Smooth muscle cell (in vitro differentiated cells): ENCODE measurements at regions not wholly inside any gene's neighbourhood (a gene's known extent, or its start where the extent isn't known, plus 50 kb on each side); places are given as distances from the start of the nearest gene placed in this dataset.

Experiments
- DNase-seq: peaks from one replicate; lab custom pipeline; 2025; ENCODE audit not compliant: unreplicated experiment; lab: John Stamatoyannopoulos, UW
- H2AFZ ChIP-seq: fragments of 200-600 bp; sonication (generic); 2 replicates; pipeline ENCODE4 v1.6.0; 2016; ENCODE audit warnings: antibody characterized with exemption, low read depth, mild to moderate bottlenecking
- H3F3A ChIP-seq: fragments of 200-600 bp; sonication (generic); 2 replicates; pipeline ENCODE4 v1.6.0; 2017; ENCODE audit warnings: antibody characterized with exemption, low read depth
- H3K27ac ChIP-seq: fragments of 200-600 bp; sonication (generic); 2 replicates; pipeline ENCODE4 v1.5.1; 2016; ENCODE audit warnings: low read depth, mild to moderate bottlenecking
- H3K27me3 ChIP-seq: fragments of 200-600 bp; sonication (generic); 2 replicates; pipeline ENCODE4 v1.6.1; 2016; ENCODE audit warnings: low read depth, mild to moderate bottlenecking
- H3K36me3 ChIP-seq: fragments of 200-600 bp; sonication (generic); 2 replicates; pipeline ENCODE4 v1.5.1; 2016; ENCODE audit warnings: low read depth
- H3K4me1 ChIP-seq: fragments of 200-600 bp; sonication (generic); 2 replicates; pipeline ENCODE4 v1.5.1; 2016; ENCODE audit warnings: low read depth
- H3K4me2 ChIP-seq: fragments of 200-600 bp; sonication (generic); 2 replicates; pipeline ENCODE4 v1.6.0; 2016; ENCODE audit warnings: mild to moderate bottlenecking
- H3K4me3 ChIP-seq: fragments of 200-600 bp; sonication (generic); 2 replicates; pipeline ENCODE4 v1.5.1; 2016; ENCODE audit warnings: mild to moderate bottlenecking
- H3K79me2 ChIP-seq: fragments of 200-600 bp; sonication (generic); 2 replicates; pipeline ENCODE4 v1.6.0; 2016; ENCODE audit warnings: low read depth, mild to moderate bottlenecking
- H3K9ac ChIP-seq: fragments of 200-600 bp; sonication (generic); 2 replicates; pipeline ENCODE4 v1.6.0; 2016; ENCODE audit warnings: low read depth
- H3K9me3 ChIP-seq: fragments of 200-600 bp; sonication (generic); replicated peaks from 2 replicates; pipeline ENCODE4 v1.5.1; 2016; ENCODE audit warnings: low read depth
- H4K20me1 ChIP-seq: fragments of 200-600 bp; sonication (generic); 2 replicates; pipeline ENCODE4 v1.6.0; 2016; ENCODE audit warnings: low read depth
- WGBS: methylation state at CpG from one replicate; pipeline ENCODE4 v1.1.7; 2016; ENCODE audit warnings: low lambda C conversion rate; 5-methylcytosine and 5-hydroxymethylcytosine counted together
- TF ChIP-seq, protein P1 (sequence below): fragments of 200-600 bp; sonication (generic); IDR thresholded peaks from 2 replicates; pipeline ENCODE4 v1.5.1; 2017; ENCODE audit warnings: borderline replicate concordance, mild to moderate bottlenecking, antibody characterized with exemption; ENCODE audit not compliant: insufficient read depth, poor library complexity, severe bottlenecking

GRCh38 chr3:187871848-187872247 is 126.6 kb upstream of the BCL6 start:
- Histone ChIP-seq H3K4me1 (no peaks in the 10 kb centered on the region), H4K20me1 (no peaks in the 10 kb centered on the region), H3K36me3 (no peaks in the 10 kb centered on the region), H3K4me3 (no peak overlapping the region), H3K9me3 (no peaks in the 10 kb centered on the region), H3K9ac (no peak overlapping the region), H3K79me2 (no peaks in the 10 kb centered on the region), H3K27me3 (no peaks in the 10 kb centered on the region), H2AFZ (no peak overlapping the region), H3F3A (no peaks in the 10 kb centered on the region), H3K4me2 (no peak overlapping the region), H3K27ac (no peak overlapping the region)
- TF ChIP-seq, protein P1, sequence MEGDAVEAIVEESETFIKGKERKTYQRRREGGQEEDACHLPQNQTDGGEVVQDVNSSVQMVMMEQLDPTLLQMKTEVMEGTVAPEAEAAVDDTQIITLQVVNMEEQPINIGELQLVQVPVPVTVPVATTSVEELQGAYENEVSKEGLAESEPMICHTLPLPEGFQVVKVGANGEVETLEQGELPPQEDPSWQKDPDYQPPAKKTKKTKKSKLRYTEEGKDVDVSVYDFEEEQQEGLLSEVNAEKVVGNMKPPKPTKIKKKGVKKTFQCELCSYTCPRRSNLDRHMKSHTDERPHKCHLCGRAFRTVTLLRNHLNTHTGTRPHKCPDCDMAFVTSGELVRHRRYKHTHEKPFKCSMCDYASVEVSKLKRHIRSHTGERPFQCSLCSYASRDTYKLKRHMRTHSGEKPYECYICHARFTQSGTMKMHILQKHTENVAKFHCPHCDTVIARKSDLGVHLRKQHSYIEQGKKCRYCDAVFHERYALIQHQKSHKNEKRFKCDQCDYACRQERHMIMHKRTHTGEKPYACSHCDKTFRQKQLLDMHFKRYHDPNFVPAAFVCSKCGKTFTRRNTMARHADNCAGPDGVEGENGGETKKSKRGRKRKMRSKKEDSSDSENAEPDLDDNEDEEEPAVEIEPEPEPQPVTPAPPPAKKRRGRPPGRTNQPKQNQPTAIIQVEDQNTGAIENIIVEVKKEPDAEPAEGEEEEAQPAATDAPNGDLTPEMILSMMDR = no peak
- 90% methylated on average over 1 of the region's 1 CpG for WGBS
- no peak for DNase-seq

DNA sequence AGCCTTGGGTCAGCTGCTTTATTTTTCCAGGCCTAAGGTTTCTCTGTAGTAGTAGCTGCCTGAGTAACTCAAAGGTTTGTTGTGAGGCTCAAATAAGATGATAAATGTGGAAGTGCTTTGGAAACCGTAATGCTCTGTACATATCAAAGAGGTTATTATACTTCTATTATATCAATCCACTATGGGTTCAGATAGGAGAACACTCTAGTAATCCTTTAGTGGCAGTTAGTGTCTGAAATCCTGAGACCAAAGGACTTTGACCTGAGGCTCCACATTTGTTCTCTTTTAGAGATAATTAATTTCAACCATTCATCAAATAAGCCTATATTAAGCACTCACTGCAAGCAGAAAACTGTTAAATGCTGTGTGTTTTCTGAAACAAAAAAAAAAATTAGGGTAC is 128.6 kb upstream of the BCL6 start:
- no peaks in the 10 kb centered on the region for H3K36me3 ChIP-seq
- H2AFZ ChIP-seq = no peak overlapping the region
- no peaks in the 10 kb centered on the region for H3K9me3 ChIP-seq
- TF ChIP-seq, protein P1 = no peak
- no peaks in the 10 kb centered on the region for H3K27me3 ChIP-seq
- DNase-seq = no peak
- H3K79me2 ChIP-seq = no peaks in the 10 kb centered on the region
- 100% methylated on average over 1 of the region's 1 CpG for WGBS
- no peak overlapping the region for H3K4me3 ChIP-seq
- H3K4me1 ChIP-seq = peaks cover 3% of the 10 kb centered on the region
- H4K20me1 ChIP-seq = no peaks in the 10 kb centered on the region
- no peak overlapping the region for H3K4me2 ChIP-seq
- H3K27ac ChIP-seq = no peak overlapping the region
- no peaks in the 10 kb centered on the region for H3F3A ChIP-seq
- no peak overlapping the region for H3K9ac ChIP-seq

GRCh38 chr3:187875863-187876262 is 130.6 kb upstream of the BCL6 start:
- H4K20me1 ChIP-seq = no peaks in the 10 kb centered on the region

More at GRCh38 chr3:187875863-187876262, 130.6 kb upstream of the BCL6 start:
- Histone ChIP-seq H3K4me3 (no peak overlapping the region), H3K9ac (no peak overlapping the region), H3K4me2 (no peak overlapping the region), H3F3A (no peaks in the 10 kb centered on the region), H3K27me3 (no peaks in the 10 kb centered on the region), H3K36me3 (no peaks in the 10 kb centered on the region), H3K79me2 (no peaks in the 10 kb centered on the region), H3K9me3 (no peaks in the 10 kb centered on the region), H2AFZ (no peak overlapping the region), H3K27ac (no peak overlapping the region), H3K4me1 (peaks cover 3% of the 10 kb centered on the region)
- TF ChIP-seq, protein P1 = no peak
- 94% methylated on average over 4 of the region's 4 CpGs for WGBS
- DNase-seq = no peak
